H9 (cell line): ENCODE measurements at regions not wholly inside any gene's neighbourhood (a gene's known extent, or its start where the extent isn't known, plus 50 kb on each side); places are given as distances from the start of the nearest gene placed in this dataset.

Experiments used
- DNase-seq: peaks from one replicate; pipeline ENCODE4 v3.0.0-alpha.2; 2017
- H2AFZ ChIP-seq: one replicate; pipeline ENCODE4 v1.6.1; 2013; ENCODE audit warnings: mild to moderate bottlenecking, low read length, control low read depth, moderate library complexity
- H2AK5ac ChIP-seq: 2 replicates; pipeline ENCODE4 v1.6.1; 2013; ENCODE audit warnings: low read length, control low read depth, mixed read lengths; ENCODE audit not compliant: insufficient read length
- H2BK120ac ChIP-seq: one replicate; pipeline ENCODE4 v1.6.1; 2013; ENCODE audit warnings: low read depth, mild to moderate bottlenecking, low read length, control low read depth, inconsistent platforms; ENCODE audit not compliant: poor library complexity, severe bottlenecking
- H2BK12ac ChIP-seq: 2 replicates; pipeline ENCODE4 v1.6.1; 2013; ENCODE audit warnings: low read length, control low read depth, mixed read lengths, low read depth; ENCODE audit not compliant: insufficient read length
- H2BK15ac ChIP-seq: 2 replicates; pipeline ENCODE4 v1.6.1; 2013; ENCODE audit warnings: low read depth, low read length, control low read depth
- H2BK20ac ChIP-seq: one replicate; pipeline ENCODE4 v1.6.1; 2013; ENCODE audit warnings: low read depth, mild to moderate bottlenecking, low read length, control low read depth, inconsistent platforms; ENCODE audit not compliant: poor library complexity, severe bottlenecking
- H2BK5ac ChIP-seq: 2 replicates; pipeline ENCODE4 v1.6.1; 2013; ENCODE audit warnings: low read length, control low read depth, mixed read lengths; ENCODE audit not compliant: insufficient read length
- H3K14ac ChIP-seq: 2 replicates; pipeline ENCODE4 v1.6.1; 2013; ENCODE audit warnings: low read length, control low read depth; ENCODE audit not compliant: insufficient read depth
- H3K18ac ChIP-seq: 2 replicates; pipeline ENCODE4 v1.6.1; 2013; ENCODE audit warnings: low read depth, mild to moderate bottlenecking, mixed read lengths, low read length, control low read depth; ENCODE audit not compliant: insufficient read length
- H3K23ac ChIP-seq: 2 replicates; pipeline ENCODE4 v1.6.1; 2013; ENCODE audit warnings: low read length, control low read depth, mixed read lengths, low read depth; ENCODE audit not compliant: insufficient read length
- H3K23me2 ChIP-seq: 2 replicates; pipeline ENCODE4 v1.6.1; 2013; ENCODE audit warnings: low read depth, mild to moderate bottlenecking, mixed read lengths, low read length, control low read depth; ENCODE audit not compliant: insufficient read length, poor library complexity, severe bottlenecking
- H3K27ac ChIP-seq: 2 replicates; pipeline ENCODE4 v1.5.1; 2013; ENCODE audit warnings: low read length, control low read depth, mixed read lengths, low read depth; ENCODE audit not compliant: insufficient read length
- H3K27me3 ChIP-seq: 2 replicates; pipeline ENCODE4 v1.6.1; 2013; ENCODE audit warnings: low read length, control low read depth, inconsistent platforms; ENCODE audit not compliant: insufficient read depth
- H3K4ac ChIP-seq: 2 replicates; pipeline ENCODE4 v1.6.1; 2013; ENCODE audit warnings: low read depth, mild to moderate bottlenecking, control low read depth, inconsistent platforms, low read length, moderate library complexity
- H3K4me1 ChIP-seq: 2 replicates; pipeline ENCODE4 v1.6.1; 2013; ENCODE audit warnings: low read length, control low read depth, inconsistent platforms; ENCODE audit not compliant: insufficient read depth
- H3K4me2 ChIP-seq: 2 replicates; pipeline ENCODE4 v1.6.1; 2013; ENCODE audit warnings: low read length, control low read depth, mixed read lengths; ENCODE audit not compliant: insufficient read length, insufficient read depth
- H3K56ac ChIP-seq: 2 replicates; pipeline ENCODE4 v1.6.1; 2013; ENCODE audit warnings: low read depth, mild to moderate bottlenecking, mixed read lengths, low read length, control low read depth; ENCODE audit not compliant: insufficient read length
- H3K79me1 ChIP-seq: 2 replicates; pipeline ENCODE4 v1.6.1; 2013; ENCODE audit warnings: low read depth, mild to moderate bottlenecking, moderate library complexity, low read length, control low read depth, inconsistent platforms; ENCODE audit not compliant: insufficient read depth, poor library complexity, severe bottlenecking
- H3K79me2 ChIP-seq: 2 replicates; pipeline ENCODE4 v1.6.1; 2013; ENCODE audit warnings: low read length, control low read depth, inconsistent platforms; ENCODE audit not compliant: insufficient read depth
- H3K9ac ChIP-seq: 2 replicates; pipeline ENCODE4 v1.6.1; 2013; ENCODE audit warnings: low read length, control low read depth, mixed read lengths; ENCODE audit not compliant: insufficient read length; ENCODE audit errors: extremely low read depth
- H3K9me3 ChIP-seq: one replicate; pipeline ENCODE4 v1.6.1; 2013; ENCODE audit warnings: low read depth, low read length, inconsistent platforms; ENCODE audit not compliant: control insufficient read depth
- H3T11ph ChIP-seq: one replicate; pipeline ENCODE4 v1.6.1; 2013; ENCODE audit warnings: mild to moderate bottlenecking, low read length, control low read depth, inconsistent platforms
- H4K20me1 ChIP-seq: one replicate; pipeline ENCODE4 v1.6.1; 2013; ENCODE audit not compliant: control insufficient read depth, insufficient read length, insufficient read depth
- H4K5ac ChIP-seq: 2 replicates; pipeline ENCODE4 v1.6.1; 2013; ENCODE audit warnings: low read depth, mild to moderate bottlenecking, mixed read lengths, low read length, control low read depth; ENCODE audit not compliant: insufficient read length
- H4K8ac ChIP-seq: replicated peaks from 2 replicates; pipeline ENCODE4 v1.6.1; 2013; ENCODE audit warnings: low read length, control low read depth, mixed read lengths, low read depth; ENCODE audit not compliant: insufficient read length
- H4K91ac ChIP-seq: 2 replicates; pipeline ENCODE4 v1.6.1; 2013; ENCODE audit warnings: low read depth, mild to moderate bottlenecking, moderate library complexity, mixed read lengths, low read length, control low read depth; ENCODE audit not compliant: insufficient read length
- H3K27ac Mint-ChIP-seq, 3 experiments: 2 replicates in 2 of 3; 3 replicates in 1 of 3; pipeline ENCODE4 v1.8.0; 2020 to 2021; ENCODE audit warnings: mixed read lengths in 3 of 3, mild to moderate bottlenecking in 1 of 3, moderate library complexity in 1 of 3
- H3K27me3 Mint-ChIP-seq: 2 replicates; pipeline ENCODE4 v1.8.0; 2021; ENCODE audit warnings: low read depth, mild to moderate bottlenecking, moderate library complexity, mixed read lengths
- H3K36me3 Mint-ChIP-seq, 3 experiments: 2 replicates in 2 of 3; 3 replicates in 1 of 3; pipeline ENCODE4 v1.8.0; 2020 to 2021; ENCODE audit warnings: low read depth in 3 of 3, mixed read lengths in 3 of 3; ENCODE audit not compliant: insufficient read depth in 1 of 3
- H3K4me1 Mint-ChIP-seq, 2 experiments: 2 replicates each; pipeline ENCODE4 v1.8.0; 2020; ENCODE audit warnings: mixed read lengths in 2 of 2
- H3K4me3 Mint-ChIP-seq, 2 experiments: 2 replicates in 1 of 2; 3 replicates in 1 of 2; pipeline ENCODE4 v1.8.0; 2020 to 2021; ENCODE audit warnings: mild to moderate bottlenecking in 2 of 2, mixed read lengths in 2 of 2, moderate library complexity in 1 of 2
- H3K9me3 Mint-ChIP-seq, 2 experiments: 2 replicates in 1 of 2; 3 replicates in 1 of 2; pipeline ENCODE4 v1.8.0; 2020; ENCODE audit warnings: mild to moderate bottlenecking in 2 of 2, mixed read lengths in 2 of 2, moderate library complexity in 1 of 2
- CTCF ChIP-seq: fragments of 200-600 bp; sonication (generic); conservative IDR thresholded peaks from 3 replicates; pipeline ENCODE4 v1.8.0; 2021; ENCODE audit warnings: antibody characterized with exemption, mild to moderate bottlenecking
- WGBS: extraction: QIAGEN DNeasy Blood & Tissue Kit; methylation state at CpG from one replicate; pipeline ENCODE4 v1.1.7; 2013; ENCODE audit warnings: missing lambda C conversion rate, low lambda C conversion rate, mixed read lengths; ENCODE audit not compliant: insufficient read length; ENCODE audit errors: extremely low coverage; 5-methylcytosine and 5-hydroxymethylcytosine counted together

GRCh38 chr1:212166244-212166643 is 119.0 kb upstream of the PPP2R5A start:
- Histone ChIP-seq H3K4ac (no peak overlapping the region), H3K9ac (no peak overlapping the region), H4K91ac (no peak overlapping the region), H3K18ac (no peak overlapping the region), H3K79me1 (no peaks in the 10 kb centered on the region), H2BK12ac (no peak overlapping the region), H4K8ac (no peak overlapping the region), H3K79me2 (no peaks in the 10 kb centered on the region), H3K4me1 (no peaks in the 10 kb centered on the region), H3K56ac (no peak overlapping the region), H2BK15ac (no peak overlapping the region), H2BK120ac (no peak overlapping the region), H3K23ac (no peak overlapping the region), H2AFZ (no peak overlapping the region), H3K27ac (no peak overlapping the region), H3K23me2 (no peaks in the 10 kb centered on the region), H4K5ac (no peak overlapping the region), H2BK20ac (no peak overlapping the region), H3K14ac (no peak overlapping the region), H3K4me2 (no peak overlapping the region), H3K9me3 (no peaks in the 10 kb centered on the region), H3T11ph (no peak overlapping the region), H4K20me1 (no peaks in the 10 kb centered on the region), H2AK5ac (no peak overlapping the region), H3K27me3 (no peaks in the 10 kb centered on the region), H2BK5ac (no peak overlapping the region)
- Mint-ChIP-seq H3K4me3 (no peak overlapping the region), H3K27ac (no peak overlapping the region), H3K4me1 (no peaks in the 10 kb centered on the region), H3K27me3 (no peaks in the 10 kb centered on the region), H3K36me3 (no peaks in the 10 kb centered on the region; a peak in 1 of 7 replicates), H3K9me3 (no peaks in the 10 kb centered on the region)
- no CpG with 5 or more reads among the region's 4 CpGs for WGBS
- no peak for TF ChIP-seq CTCF
- no peak for DNase-seq
